Stomach (tissue), 8 donors: ENCODE measurements at regions not wholly inside any gene's neighbourhood (a gene's known extent, or its start where the extent isn't known, plus 50 kb on each side); places are given as distances from the start of the nearest gene placed in this dataset.

Source experiments
- DNase-seq, 2 donors: peaks; one replicate each; pipeline versions ENCODE4 v3.0.0 to v3.0.0-alpha.2; 2013 to 2019
- H3K27ac ChIP-seq, 5 donors: fragments of 200-600 bp in 4 of 5; sonication (generic) in 4 of 5; one replicate each; pipeline ENCODE4 v1.5.1; 2013 to 2019; ENCODE audit warnings: mild to moderate bottlenecking in 1 of 5, moderate library complexity in 1 of 5
- H3K27me3 ChIP-seq, 3 donors: fragments of 200-600 bp; sonication (generic); one replicate each; pipeline ENCODE4 v1.5.1; 2017 to 2019; ENCODE audit warnings: mixed run types in 1 of 3
- H3K36me3 ChIP-seq, 4 donors: fragments of 200-600 bp; sonication (generic); 1 replicate in 3 of 4; 2 replicates in 1 of 4; pipeline ENCODE4 v1.5.1; 2016 to 2019
- H3K4me1 ChIP-seq, 4 donors: fragments of 200-600 bp; sonication (generic); one replicate each; pipeline ENCODE4 v1.5.1; 2016 to 2019
- H3K4me3 ChIP-seq, 4 donors: fragments of 200-600 bp; sonication (generic) in 3 of 4; one replicate each; pipeline ENCODE4 v1.5.1; 2016 to 2019; ENCODE audit warnings: mild to moderate bottlenecking in 1 of 4
- H3K9me3 ChIP-seq, 4 donors: fragments of 200-600 bp; sonication (generic); one replicate each; pipeline ENCODE4 v1.5.1; 2016 to 2019
- EP300 ChIP-seq: sonication (generic); formaldehyde crosslinking; IDR thresholded peaks from one replicate; pipeline ENCODE4 v1.6.1; 2017; ENCODE audit warnings: antibody characterized with exemption
- POLR2A ChIP-seq, 4 donors: fragments of 450-650 bp; IDR thresholded peaks; one replicate each; pipeline ENCODE4 v1.6.1; 2016; ENCODE audit warnings: antibody characterized with exemption in 4 of 4, control low read depth in 2 of 4, mild to moderate bottlenecking in 1 of 4, moderate library complexity in 1 of 4
- POLR2AphosphoS5 ChIP-seq, 3 donors: sonication (generic); formaldehyde crosslinking; IDR thresholded peaks; one replicate each; pipeline ENCODE4 v1.6.1; 2016; ENCODE audit warnings: antibody characterized with exemption in 3 of 3
- WGBS, 5 donors: extraction: QIAGEN DNeasy Blood & Tissue Kit in 3 of 5; methylation state at CpG; one replicate each; pipeline versions ENCODE4 v1.1.5 to v1.1.7; 2013 to 2018; 5-methylcytosine and 5-hydroxymethylcytosine counted together
- intact Hi-C: fragments of 100-400 bp; cut with DNase I; formaldehyde crosslinking; loops from one replicate; pipeline ENCODE4 v1.15.1; 2023; ENCODE audit warnings: low total_unique reads
- TF ChIP-seq, protein P1 (sequence below), 7 experiments: fragments of 450-650 bp in 4 of 7; fragments of 200-600 bp in 3 of 7; sonication (generic) in 3 of 7; IDR thresholded peaks; one replicate each; pipeline ENCODE4 v1.5.1; 2016 to 2019; ENCODE audit warnings: antibody characterized with exemption in 7 of 7, control low read depth in 2 of 7, mild to moderate bottlenecking in 1 of 7
- donor health status: healthy with polysubstance abuse.
- donor health status: Bipolar disorder and iron deficiency.
- donor health status: healthy.

DNA sequence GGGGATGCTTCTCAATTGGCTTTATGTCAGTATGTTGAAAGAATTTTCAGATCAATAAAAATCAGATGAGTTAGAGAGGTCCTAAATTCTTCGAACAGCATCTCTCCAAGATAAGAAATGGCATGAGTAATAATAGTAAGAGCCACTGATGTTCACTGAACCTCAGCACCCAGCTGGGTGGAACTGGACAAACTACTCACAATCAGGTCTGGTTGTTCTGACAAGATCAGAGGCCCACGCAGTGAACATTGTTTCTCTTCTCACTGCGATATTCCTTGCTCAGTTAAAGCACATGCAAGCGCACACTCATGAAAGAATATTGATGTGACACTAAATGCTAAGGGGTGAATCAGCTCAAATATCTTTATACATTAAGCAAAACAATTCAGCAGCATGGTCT, 351.0 kb upstream of the AMELY start:
- no peak for DNase-seq
- no peak for TF ChIP-seq EP300
- TF ChIP-seq, protein P1, sequence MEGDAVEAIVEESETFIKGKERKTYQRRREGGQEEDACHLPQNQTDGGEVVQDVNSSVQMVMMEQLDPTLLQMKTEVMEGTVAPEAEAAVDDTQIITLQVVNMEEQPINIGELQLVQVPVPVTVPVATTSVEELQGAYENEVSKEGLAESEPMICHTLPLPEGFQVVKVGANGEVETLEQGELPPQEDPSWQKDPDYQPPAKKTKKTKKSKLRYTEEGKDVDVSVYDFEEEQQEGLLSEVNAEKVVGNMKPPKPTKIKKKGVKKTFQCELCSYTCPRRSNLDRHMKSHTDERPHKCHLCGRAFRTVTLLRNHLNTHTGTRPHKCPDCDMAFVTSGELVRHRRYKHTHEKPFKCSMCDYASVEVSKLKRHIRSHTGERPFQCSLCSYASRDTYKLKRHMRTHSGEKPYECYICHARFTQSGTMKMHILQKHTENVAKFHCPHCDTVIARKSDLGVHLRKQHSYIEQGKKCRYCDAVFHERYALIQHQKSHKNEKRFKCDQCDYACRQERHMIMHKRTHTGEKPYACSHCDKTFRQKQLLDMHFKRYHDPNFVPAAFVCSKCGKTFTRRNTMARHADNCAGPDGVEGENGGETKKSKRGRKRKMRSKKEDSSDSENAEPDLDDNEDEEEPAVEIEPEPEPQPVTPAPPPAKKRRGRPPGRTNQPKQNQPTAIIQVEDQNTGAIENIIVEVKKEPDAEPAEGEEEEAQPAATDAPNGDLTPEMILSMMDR (IDR thresholded peaks at IDR 0.05), result no peak
- TF ChIP-seq POLR2A (IDR thresholded peaks at IDR 0.05), result no peak
- TF ChIP-seq POLR2AphosphoS5 (IDR thresholded peaks at IDR 0.05), result no peak
- Histone ChIP-seq H3K4me3 (no peak overlapping the region), H3K4me1 (no peaks in the 10 kb centered on the region), H3K27me3 (no peaks in the 10 kb centered on the region), H3K36me3 (no peaks in the 10 kb centered on the region), H3K9me3 (no peaks in the 10 kb centered on the region), H3K27ac (no peak overlapping the region)
- whole genome bisulfite sequencing, 5 donors, result 85 to 89% (median 86%) methylated on average over 4 of the region's 4 CpGs; no CpG with 5 or more reads in 2 of the 5 donors
- intact Hi-C loops, result no loop called here

DNA sequence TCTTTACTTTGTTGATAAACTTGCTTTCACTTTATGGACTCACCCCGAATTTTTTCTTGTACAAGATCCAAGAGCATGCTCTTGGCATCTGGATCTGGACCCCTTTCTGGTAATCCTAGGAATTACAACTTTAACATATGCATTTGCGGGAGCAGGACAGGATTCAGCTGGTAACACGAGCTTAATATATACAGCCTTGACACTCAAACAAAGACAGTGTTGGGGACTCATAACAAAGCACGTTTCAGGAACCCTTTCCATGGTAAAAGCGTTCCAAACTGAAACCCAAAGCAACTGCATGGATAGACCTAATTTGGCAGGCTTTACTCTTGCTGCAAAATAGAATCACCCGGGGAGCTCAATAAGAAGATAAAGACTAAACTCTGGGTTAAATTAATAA, 349.7 kb upstream of the AMELY start:
- TF ChIP-seq, protein P1 (IDR thresholded peaks at IDR 0.05), result no peak
- TF ChIP-seq POLR2AphosphoS5 (IDR thresholded peaks at IDR 0.05) (no peak), POLR2A (IDR thresholded peaks at IDR 0.05) (no peak)
- Histone ChIP-seq H3K9me3 (no peaks in the 10 kb centered on the region), H3K4me3 (no peak overlapping the region), H3K27me3 (no peaks in the 10 kb centered on the region), H3K27ac (no peak overlapping the region), H3K36me3 (no peaks in the 10 kb centered on the region), H3K4me1 (no peaks in the 10 kb centered on the region)
- DNase-seq, result no peak
- intact Hi-C loops, result no loop called here
- 44 to 53% (median 46%) methylated on average over 6 of the region's 6 CpGs; no CpG with 5 or more reads in 2 of the 5 donors for WGBS, 5 donors

- 57 to 87% (median 70%) methylated on average over 6 of the region's 6 CpGs; no CpG with 5 or more reads in 2 of the 5 donors for WGBS, 5 donors
- Histone ChIP-seq H3K9me3 (no peaks in the 10 kb centered on the region), H3K36me3 (no peaks in the 10 kb centered on the region), H3K4me1 (no peaks in the 10 kb centered on the region), H3K27ac (no peak overlapping the region), H3K27me3 (no peaks in the 10 kb centered on the region), H3K4me3 (no peak overlapping the region)
- intact Hi-C loops, result no loop called here
- DNase-seq, result no peak
- TF ChIP-seq POLR2AphosphoS5 (IDR thresholded peaks at IDR 0.05) (no peak), POLR2A (IDR thresholded peaks at IDR 0.05) (no peak), EP300 (no peak)
- TF ChIP-seq, protein P1 (IDR thresholded peaks at IDR 0.05), result no peak
Observed at GRCh38 chrY:7240101-7240500, 328.5 kb upstream of the AMELY start.

DNA sequence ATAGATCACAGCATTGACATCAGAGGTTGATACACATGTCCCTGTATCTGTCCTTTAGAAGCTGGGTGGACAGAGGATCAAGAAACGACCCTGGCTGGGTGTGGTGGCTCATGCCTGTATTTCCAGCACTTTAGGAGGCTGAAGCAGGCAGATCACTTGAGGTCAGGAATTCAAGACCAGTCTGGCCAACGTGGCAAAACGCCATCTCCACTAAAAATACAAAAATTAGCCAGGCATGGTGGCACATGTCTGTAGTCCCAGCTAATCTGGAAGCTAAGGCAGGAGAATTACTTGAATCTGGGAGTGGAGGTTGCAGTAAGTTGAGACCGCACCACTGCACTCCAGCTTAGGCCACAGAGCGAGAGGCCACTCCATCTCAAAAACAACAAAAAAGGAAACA, 300.4 kb upstream of the AMELY start:
- intact Hi-C loops, result no loop called here
- WGBS, 5 donors, result 72 to 76% (median 72%) methylated on average over 5 of the region's 5 CpGs; no CpG with 5 or more reads in 2 of the 5 donors
- H3K36me3 ChIP-seq, result no peaks in the 10 kb centered on the region
- no peak for DNase-seq
- no peak overlapping the region for H3K27ac ChIP-seq
- no peaks in the 10 kb centered on the region for H3K4me1 ChIP-seq
- TF ChIP-seq EP300 (no peak), POLR2AphosphoS5 (IDR thresholded peaks at IDR 0.05) (no peak), POLR2A (IDR thresholded peaks at IDR 0.05) (no peak)
- TF ChIP-seq, protein P1 (IDR thresholded peaks at IDR 0.05), result no peak
- H3K27me3 ChIP-seq, result no peaks in the 10 kb centered on the region
- H3K9me3 ChIP-seq, result no peaks in the 10 kb centered on the region
- no peak overlapping the region for H3K4me3 ChIP-seq
